Panc1 (cell line): ENCODE measurements at regions not wholly inside any gene's neighbourhood (a gene's known extent, or its start where the extent isn't known, plus 50 kb on each side); places are given as distances from the start of the nearest gene placed in this dataset.

ENCODE experiments used
- CTCF ChIP-seq: fragments of 450-650 bp; IDR thresholded peaks from 2 replicates; pipeline ENCODE4 v1.5.1; 2017; ENCODE audit warnings: mild to moderate bottlenecking
- POLR2AphosphoS5 ChIP-seq: IDR thresholded peaks from 2 replicates; pipeline ENCODE4 v1.6.1; 2012; ENCODE audit warnings: mild to moderate bottlenecking, low read depth, low read length, moderate library complexity
- REST ChIP-seq, 2 experiments: IDR thresholded peaks; 2 replicates each; pipeline ENCODE4 v1.6.1; 2011 to 2012; ENCODE audit warnings: low read depth in 2 of 2, control low read depth in 1 of 2, low read length in 1 of 2, mild to moderate bottlenecking in 1 of 2, moderate library complexity in 1 of 2; ENCODE audit not compliant: insufficient read depth in 1 of 2
- TCF7L2 ChIP-seq: IDR thresholded peaks from 2 replicates; pipeline ENCODE4 v1.6.1; 2011; ENCODE audit warnings: mild to moderate bottlenecking, low read depth, low read length, inconsistent platforms

GRCh38 chr13:65551208-65551607, 1678.9 kb downstream of the PCDH9 start:
- no peak for TF ChIP-seq CTCF
- no peak for TF ChIP-seq REST (IDR thresholded peaks at IDR 0.05; ENCODE audit: insufficient read depth in 1 of 2, low read depth in 2 of 2, low read length in 1 of 2)
- no peak for TF ChIP-seq TCF7L2
- no peak for TF ChIP-seq POLR2AphosphoS5
